ENCODE measurements at regions not wholly inside any gene's neighbourhood (a gene's known extent, or its start where the extent isn't known, plus 50 kb on each side); places are given as distances from the start of the nearest gene placed in this dataset.

GRCh38 chr7:153396475-153396874, 636.9 kb downstream of the ACTR3B start:
- H3K4me1 ChIP-seq, result no peaks in the 10 kb centered on the region
- H3K4me3 ChIP-seq, result no peak overlapping the region
- TF ChIP-seq POLR2A (IDR thresholded peaks at IDR 0.05), result no peak
- no peak for TF ChIP-seq POLR2AphosphoS5 (IDR thresholded peaks at IDR 0.05)
- TF ChIP-seq CTCF (IDR thresholded peaks at IDR 0.05), result no peak
- peaks cover 1 to 3% of the 10 kb centered on the region in 2 donors for H3K9me3 ChIP-seq
- DNase-seq (ENCODE audit: low spot score in 2 of 2), result no peak
- intact Hi-C loops (cut with DNase I; ENCODE audit: low total_unique reads), result no loop called here
- no peaks in the 10 kb centered on the region for H3K36me3 ChIP-seq
- H3K27ac ChIP-seq, result no peak overlapping the region
- H3K27me3 ChIP-seq, result no peaks in the 10 kb centered on the region

- Histone ChIP-seq H3K36me3 (no peaks in the 10 kb centered on the region), H3K9me3 (peaks cover 0 to 3% of the 10 kb centered on the region in 2 donors), H3K4me1 (no peaks in the 10 kb centered on the region), H3K27ac (no peak overlapping the region), H3K4me3 (no peak overlapping the region), H3K27me3 (no peaks in the 10 kb centered on the region)
- DNase-seq (ENCODE audit: low spot score in 2 of 2), result no peak
- no peak for TF ChIP-seq CTCF (IDR thresholded peaks at IDR 0.05)
- TF ChIP-seq POLR2AphosphoS5 (IDR thresholded peaks at IDR 0.05), result no peak
- no peak for TF ChIP-seq POLR2A (IDR thresholded peaks at IDR 0.05)
- intact Hi-C loops (cut with DNase I; ENCODE audit: low total_unique reads), result no loop called here
Observed at GRCh38 chr7:153397459-153397858, 637.9 kb downstream of the ACTR3B start.

GRCh38 chr7:153397906-153398305, 638.4 kb downstream of the ACTR3B start:
- H3K36me3 ChIP-seq, result no peaks in the 10 kb centered on the region
- H3K9me3 ChIP-seq, result peaks cover 0 to 3% of the 10 kb centered on the region in 2 donors
- intact Hi-C loops (cut with DNase I; ENCODE audit: low total_unique reads), result no loop called here
- no peak overlapping the region for H3K4me3 ChIP-seq
- H3K27ac ChIP-seq, result no peak overlapping the region
- no peaks in the 10 kb centered on the region for H3K27me3 ChIP-seq
- H3K4me1 ChIP-seq, result no peaks in the 10 kb centered on the region
- no peak for DNase-seq (ENCODE audit: low spot score in 2 of 2)
- TF ChIP-seq POLR2AphosphoS5 (IDR thresholded peaks at IDR 0.05) (no peak), POLR2A (IDR thresholded peaks at IDR 0.05) (no peak), CTCF (IDR thresholded peaks at IDR 0.05) (no peak)

- Histone ChIP-seq H3K27me3 (no peaks in the 10 kb centered on the region), H3K9me3 (peaks cover 0 to 3% of the 10 kb centered on the region in 2 donors), H3K4me3 (no peak overlapping the region), H3K36me3 (no peaks in the 10 kb centered on the region), H3K27ac (no peak overlapping the region), H3K4me1 (no peaks in the 10 kb centered on the region)
- DNase-seq (ENCODE audit: low spot score in 2 of 2), result no peak
- TF ChIP-seq POLR2AphosphoS5 (IDR thresholded peaks at IDR 0.05) (no peak), CTCF (IDR thresholded peaks at IDR 0.05) (no peak), POLR2A (IDR thresholded peaks at IDR 0.05) (no peak)
- intact Hi-C loops (cut with DNase I; ENCODE audit: low total_unique reads), result no loop called here
Observed at GRCh38 chr7:153398370-153398769, 638.8 kb downstream of the ACTR3B start.

- no peak overlapping the region for H3K27ac ChIP-seq
- H3K9me3 ChIP-seq, result peaks cover 0 to 3% of the 10 kb centered on the region in 2 donors
- H3K36me3 ChIP-seq, result no peaks in the 10 kb centered on the region
- no peak for TF ChIP-seq POLR2A (IDR thresholded peaks at IDR 0.05)
- no peaks in the 10 kb centered on the region for H3K27me3 ChIP-seq
- no peak overlapping the region for H3K4me3 ChIP-seq
- DNase-seq (ENCODE audit: low spot score in 2 of 2), result no peak
- H3K4me1 ChIP-seq, result no peaks in the 10 kb centered on the region
- intact Hi-C loops (cut with DNase I; ENCODE audit: low total_unique reads), result no loop called here
Observed at GRCh38 chr7:153398789-153399553, 639.4 kb downstream of the ACTR3B start.
